Heart left ventricle (tissue), 13 donors: ENCODE measurements at regions not wholly inside any gene's neighbourhood (a gene's known extent, or its start where the extent isn't known, plus 50 kb on each side); places are given as distances from the start of the nearest gene placed in this dataset.
"Not testable (repeated sequence)": the region's sequence is repeated elsewhere in the genome, so short reads cannot be mapped to it uniquely, and the experiment has no call there.

Source experiments
- POLR2A ChIP-seq, 2 donors: fragments of 450-650 bp; IDR thresholded peaks; one replicate each; pipeline ENCODE4 v1.6.1; 2017; ENCODE audit warnings: antibody characterized with exemption in 2 of 2, mild to moderate bottlenecking in 2 of 2, moderate library complexity in 2 of 2
- TF ChIP-seq, protein P1 (sequence below), 12 donors: fragments of 200-600 bp; sonication (generic) in 4 of 12; IDR thresholded peaks; one replicate each; pipeline versions ENCODE4 v1.5.0 to v1.8.0; 2018 to 2022; ENCODE audit warnings: antibody characterized with exemption in 12 of 12, mild to moderate bottlenecking in 5 of 12
- donor health status: ischemic (EF 13 %, LVEDD 7.1; RV severe dilation, severe dysfunction).
- donor health status: DM: no; HTN: yes; CAD: no.
- donor health status: DM: no; HTN: no; CAD: no.
- donor health status: ischemic (EF 25% LVEDD 6.9; RV normal size, moderate dysfunction).
- donor health status: ischemic (EF 25% LVEDD 5.7; RV mildly dilated, moderate dysfunction).
- donor health status: ischemic (EF 35%, LVEDD 5.7; RV mildly dilated, moderate dysfunction).
- donor health status: nonischemic (EF 11% LVEDD 7.7; RV severe dilation, severe dysfunction).
- donor health status: DM: yes; HTN: yes; CAD: no.
- donor health status: PGD.
- donor health status: ischemic (EF 29% LVEDD 5.4; RV normal size, mild dysfunction).
- donor health status: nonischemic (EF 23%, LVEDD 6.1; RV moderate dilation, normal function).

GRCh38 chr14:87020106-87020505 lies 972.9 kb downstream of the GALC start:
- TF ChIP-seq POLR2A (IDR thresholded peaks at IDR 0.05), result not testable (repeated sequence)
- TF ChIP-seq, protein P1, sequence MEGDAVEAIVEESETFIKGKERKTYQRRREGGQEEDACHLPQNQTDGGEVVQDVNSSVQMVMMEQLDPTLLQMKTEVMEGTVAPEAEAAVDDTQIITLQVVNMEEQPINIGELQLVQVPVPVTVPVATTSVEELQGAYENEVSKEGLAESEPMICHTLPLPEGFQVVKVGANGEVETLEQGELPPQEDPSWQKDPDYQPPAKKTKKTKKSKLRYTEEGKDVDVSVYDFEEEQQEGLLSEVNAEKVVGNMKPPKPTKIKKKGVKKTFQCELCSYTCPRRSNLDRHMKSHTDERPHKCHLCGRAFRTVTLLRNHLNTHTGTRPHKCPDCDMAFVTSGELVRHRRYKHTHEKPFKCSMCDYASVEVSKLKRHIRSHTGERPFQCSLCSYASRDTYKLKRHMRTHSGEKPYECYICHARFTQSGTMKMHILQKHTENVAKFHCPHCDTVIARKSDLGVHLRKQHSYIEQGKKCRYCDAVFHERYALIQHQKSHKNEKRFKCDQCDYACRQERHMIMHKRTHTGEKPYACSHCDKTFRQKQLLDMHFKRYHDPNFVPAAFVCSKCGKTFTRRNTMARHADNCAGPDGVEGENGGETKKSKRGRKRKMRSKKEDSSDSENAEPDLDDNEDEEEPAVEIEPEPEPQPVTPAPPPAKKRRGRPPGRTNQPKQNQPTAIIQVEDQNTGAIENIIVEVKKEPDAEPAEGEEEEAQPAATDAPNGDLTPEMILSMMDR (IDR thresholded peaks at IDR 0.05), result not testable (repeated sequence)
